Activated CD8-positive, alpha-beta memory T cell treated with anti-CD3 and anti-CD28 coated beads for 48 hours (primary cell): ENCODE measurements at regions not wholly inside any gene's neighbourhood (a gene's known extent, or its start where the extent isn't known, plus 50 kb on each side); places are given as distances from the start of the nearest gene placed in this dataset.
"Not testable (repeated sequence)": the region's sequence is repeated elsewhere in the genome, so short reads cannot be mapped to it uniquely, and the experiment has no call there.

Source experiments
- DNase-seq, 3 experiments: peaks; one replicate each; pipeline ENCODE4 v3.0.0-alpha.2; 2020; ENCODE audit warnings: low read depth in 2 of 3, low spot score in 2 of 3

DNA sequence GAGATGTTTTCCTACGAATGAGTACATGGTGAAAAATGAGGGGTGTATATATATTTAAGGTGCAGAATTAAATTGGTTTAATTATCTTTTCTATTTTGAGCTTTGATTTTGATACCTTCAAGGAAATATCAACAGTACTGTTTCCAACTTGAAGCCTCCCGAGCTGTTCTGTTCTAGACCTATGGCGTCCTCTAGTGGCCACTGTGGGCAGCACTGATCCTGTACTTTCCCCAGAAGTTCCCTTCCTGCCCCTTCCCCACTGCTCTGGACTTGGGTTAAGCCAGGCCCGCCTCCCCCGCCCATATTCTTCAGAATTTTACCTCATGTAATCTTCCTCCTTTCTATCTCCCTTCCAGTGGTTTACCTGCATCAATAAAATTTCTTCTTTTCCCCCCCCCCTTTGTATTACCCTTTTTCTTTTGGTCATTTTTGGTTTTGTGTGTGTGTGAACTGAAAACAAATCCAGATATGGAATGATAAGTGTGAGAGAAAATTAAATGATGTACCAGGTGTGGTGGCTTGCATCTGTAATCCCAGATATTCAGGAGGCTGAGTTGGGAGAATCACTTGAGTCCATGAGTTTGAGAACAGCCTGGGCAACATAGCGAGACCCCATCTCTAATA lies 1643.5 kb downstream of the TP53TG3F start:
- no peak for DNase-seq

DNA sequence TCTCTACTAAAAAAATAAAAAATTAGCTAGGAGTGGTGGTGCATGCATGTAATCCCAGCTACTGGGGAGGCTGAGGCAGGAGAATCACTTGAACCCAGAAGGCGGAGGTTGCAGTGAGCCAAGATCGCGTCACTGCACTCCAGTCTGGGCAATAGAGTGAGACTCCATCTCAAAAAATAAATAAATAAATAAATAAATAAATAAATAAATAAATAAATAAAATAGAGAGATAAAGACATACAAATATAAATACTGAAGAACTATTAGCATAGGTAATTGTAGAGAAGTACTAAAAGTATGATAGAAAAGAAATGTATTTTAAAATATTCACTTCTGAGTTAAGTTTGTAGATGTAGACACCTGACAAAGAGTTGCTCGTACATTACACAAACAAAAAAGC lies 1652.4 kb downstream of the TP53TG3F start:
- DNase-seq, result not testable (repeated sequence)

- no peak for DNase-seq
Measured at GRCh38 chr16:35131429-35131828, 1672.0 kb downstream of the TP53TG3F start.

DNA sequence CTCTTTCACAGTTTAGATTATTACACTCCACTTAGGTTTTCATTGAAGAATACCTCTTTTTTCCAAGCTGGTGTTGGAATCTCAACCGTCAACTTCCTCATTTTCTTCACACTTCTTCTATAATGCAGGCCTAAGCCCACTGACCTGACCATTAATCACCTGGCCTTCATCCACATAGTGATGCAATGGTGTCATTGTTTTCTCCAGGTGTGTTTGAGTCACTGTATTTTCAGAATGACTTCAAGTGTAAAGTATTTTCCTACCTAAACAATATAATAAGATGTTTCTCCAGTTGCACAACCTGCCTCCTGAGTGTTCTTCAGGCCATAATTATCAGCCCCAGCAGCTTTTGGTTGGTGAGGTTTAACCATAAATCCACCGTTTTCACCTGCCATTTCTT lies 1675.1 kb downstream of the TP53TG3F start:
- DNase-seq, result no peak

DNA sequence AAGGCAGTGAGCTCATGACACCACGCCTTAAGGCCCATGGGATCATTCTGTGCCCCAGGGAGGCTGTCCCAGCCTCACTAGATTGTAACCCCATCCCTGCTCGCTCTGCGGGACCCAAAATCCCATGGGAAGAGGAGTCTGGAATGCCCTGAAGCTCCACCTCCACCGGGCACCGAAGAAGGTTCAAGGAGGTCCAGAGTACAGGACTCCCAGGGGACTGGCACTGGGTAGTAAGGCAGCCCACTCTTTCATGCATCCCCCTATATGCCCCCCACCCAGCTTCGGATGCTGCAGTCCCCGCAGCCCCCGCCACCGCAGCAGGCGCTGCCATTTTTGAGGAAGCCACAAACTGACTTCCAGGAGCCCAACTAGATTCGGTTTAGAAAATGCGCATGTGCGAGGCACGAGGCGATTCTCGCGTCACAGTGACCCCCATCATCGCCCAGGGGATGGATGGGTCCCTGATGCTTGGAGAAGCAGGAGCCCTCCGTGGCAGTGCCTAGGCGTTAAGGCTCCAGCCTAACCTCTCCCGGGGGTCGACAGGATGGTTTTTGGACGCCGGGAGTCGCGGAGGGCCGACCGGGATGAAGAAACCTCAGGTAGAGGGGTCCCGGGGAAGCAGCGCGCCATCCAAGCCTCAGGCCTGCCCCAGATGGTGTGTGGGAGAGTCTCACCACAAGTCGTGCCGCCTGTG lies 1681.0 kb downstream of the TP53TG3F start:
- no peak for DNase-seq

DNA sequence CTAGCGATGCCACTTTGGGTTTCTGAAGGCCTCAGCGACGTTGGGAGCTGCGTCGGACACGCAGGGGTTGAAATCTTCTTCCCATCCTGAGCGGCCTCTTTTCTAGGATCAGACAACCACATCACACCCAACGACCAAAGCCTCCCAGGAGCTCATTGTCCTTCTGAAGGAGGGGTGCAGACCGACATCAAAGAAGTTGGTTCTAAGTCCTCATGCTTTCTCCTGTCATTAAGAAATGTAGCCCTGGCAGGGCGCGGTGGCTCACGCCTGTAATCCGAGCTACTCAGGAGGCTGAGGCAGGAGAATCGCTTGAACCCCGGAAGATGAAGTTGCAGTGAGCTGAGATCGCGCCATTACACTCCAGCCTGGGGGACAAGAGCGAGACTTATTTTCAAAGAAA lies 1681.9 kb downstream of the TP53TG3F start:
- no peak for DNase-seq

- no peak for DNase-seq
Measured at GRCh38 chr16:35142147-35142808, 1682.9 kb downstream of the TP53TG3F start.

- DNase-seq, result no peak
Measured at GRCh38 chr16:35142809-35143192, 1683.4 kb downstream of the TP53TG3F start.

GRCh38 chr16:35144212-35144932 lies 1685.0 kb downstream of the TP53TG3F start:
- no peak for DNase-seq

DNA sequence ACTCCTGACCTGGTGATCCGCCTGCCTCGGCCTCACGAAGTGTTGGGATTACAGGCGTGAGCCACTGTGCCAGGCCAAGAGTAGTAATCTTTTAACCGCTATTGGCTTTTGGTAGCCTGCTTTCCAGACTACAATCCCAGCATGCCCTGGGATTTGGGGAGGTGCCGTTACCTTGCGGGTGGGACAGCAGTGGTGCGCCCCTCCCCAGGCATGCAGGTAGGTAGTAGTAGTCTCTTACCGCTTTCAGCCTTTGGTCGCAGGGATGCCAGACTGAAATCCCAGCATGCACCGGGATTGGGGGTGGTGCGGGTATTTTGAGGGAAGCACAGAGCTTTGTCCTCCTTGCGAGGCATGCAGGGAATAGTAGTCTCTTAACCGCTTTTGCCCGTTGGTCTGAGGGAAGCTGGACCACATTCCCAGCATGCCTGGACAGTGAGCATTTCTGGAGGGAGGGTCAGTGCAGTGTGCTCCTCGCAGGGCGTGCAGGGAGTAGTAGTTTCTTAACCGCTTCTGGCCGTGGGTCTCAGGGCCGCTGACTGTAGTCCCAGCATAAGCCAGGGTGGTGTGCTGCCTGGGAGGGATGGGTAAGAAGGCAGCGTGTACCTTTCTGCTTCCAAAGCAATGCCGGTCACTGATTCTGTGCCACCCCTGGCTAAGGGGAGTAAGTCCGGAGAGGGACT lies 1686.8 kb downstream of the TP53TG3F start:
- DNase-seq, result no peak

DNA sequence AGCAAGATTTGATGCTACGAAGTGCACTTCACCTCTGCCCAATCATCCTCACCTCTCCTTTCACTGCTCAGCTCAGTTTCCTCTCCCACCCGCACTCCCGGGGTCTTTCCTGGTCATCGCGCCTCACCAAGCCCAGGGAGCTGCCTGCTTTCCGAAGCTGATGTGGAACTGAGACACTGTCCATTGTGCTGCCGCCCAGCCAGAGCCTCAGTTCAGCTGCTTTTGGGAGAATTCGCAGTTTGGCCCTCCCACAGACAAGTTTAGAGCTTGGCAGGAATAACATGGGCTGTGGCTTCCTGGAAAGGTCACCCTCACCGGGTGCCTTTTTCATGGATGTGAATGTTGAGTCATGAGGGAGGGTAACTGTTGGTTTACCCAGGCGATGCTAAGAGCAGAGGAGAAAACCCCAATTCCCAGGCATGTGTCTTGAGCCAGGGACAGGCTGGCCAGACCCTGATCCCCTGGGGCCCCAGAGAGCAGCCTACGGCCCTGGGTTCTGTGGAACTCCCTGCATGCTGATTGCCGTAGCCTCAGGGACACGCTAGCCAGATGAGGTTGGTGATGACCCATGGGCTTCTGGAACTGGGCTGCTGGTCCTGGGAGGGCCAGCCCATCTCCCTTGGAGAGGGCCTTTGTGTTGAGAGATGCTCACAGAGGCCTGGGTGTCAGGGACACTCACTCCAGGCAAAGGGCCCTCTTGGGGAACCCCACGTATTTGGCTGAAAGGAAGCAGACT lies 1687.5 kb downstream of the TP53TG3F start:
- DNase-seq, result no peak

DNA sequence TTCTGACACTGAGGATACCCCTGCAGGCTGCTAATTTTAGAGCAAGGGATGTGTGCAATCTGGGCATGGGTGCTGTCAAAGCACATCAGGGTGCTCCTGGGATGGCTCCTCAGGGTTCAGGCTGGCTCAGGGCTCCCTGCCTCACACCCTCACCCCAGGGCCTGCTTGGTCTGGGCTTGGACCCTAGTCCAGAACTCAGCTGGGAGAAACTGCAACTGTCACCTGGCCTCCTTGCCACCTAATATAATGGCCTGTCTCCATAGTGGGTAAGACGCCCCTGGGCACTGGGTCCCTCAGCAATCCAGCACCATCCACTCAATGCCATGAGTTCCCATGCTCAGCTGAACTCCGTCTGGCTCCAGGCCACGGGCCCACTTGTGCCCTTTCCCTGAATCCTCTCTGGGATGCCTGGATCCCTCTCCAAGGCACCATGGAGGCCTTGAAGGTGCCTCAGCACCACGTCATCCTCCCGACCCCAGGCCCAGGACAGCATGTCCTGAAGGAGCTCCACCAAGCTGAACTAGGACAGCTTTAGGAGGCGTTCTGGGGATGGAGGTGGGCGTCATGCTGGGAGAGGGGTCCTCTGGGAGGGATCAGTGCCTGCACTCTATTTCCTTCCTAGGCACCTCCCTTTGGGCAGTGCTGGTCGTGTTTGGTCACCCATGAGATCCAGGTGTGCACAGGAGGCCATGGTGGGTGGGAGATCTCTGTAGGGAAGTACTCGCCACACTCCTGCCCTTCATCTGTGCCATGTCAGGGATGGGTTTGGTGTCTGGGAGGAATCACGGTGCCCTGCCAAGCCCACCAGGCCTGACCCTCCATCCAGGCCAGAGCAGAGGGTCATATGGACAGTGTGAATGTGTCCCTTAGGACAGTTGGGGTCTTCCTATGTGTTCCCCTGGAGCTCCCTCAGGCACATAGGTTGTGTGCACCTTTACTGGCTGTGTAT lies 1688.4 kb downstream of the TP53TG3F start:
- DNase-seq, result no peak

DNA sequence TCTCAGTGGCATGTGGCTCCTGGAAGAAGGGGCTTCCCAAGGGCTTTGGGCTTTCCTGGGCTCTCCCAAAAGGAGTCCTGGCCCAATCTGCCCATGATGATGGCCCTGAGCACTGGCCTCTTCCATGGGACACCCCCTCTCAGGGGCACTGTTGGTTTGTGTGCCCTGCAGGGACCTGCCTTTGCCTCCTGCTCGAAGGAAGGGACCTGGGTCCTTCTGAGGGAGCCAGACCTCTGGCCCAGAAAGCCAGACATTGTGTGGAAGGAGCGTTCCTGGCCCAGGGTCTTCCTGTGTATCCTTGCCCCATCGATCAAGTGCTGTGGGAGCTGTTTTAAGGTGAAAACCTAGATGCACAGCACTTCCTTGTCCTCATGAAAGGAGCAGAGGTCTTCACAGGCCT lies 1689.3 kb downstream of the TP53TG3F start:
- DNase-seq, result no peak

GRCh38 chr16:35149550-35149949 lies 1690.1 kb downstream of the TP53TG3F start:
- DNase-seq, result no peak

GRCh38 chr16:35150805-35151312 lies 1691.4 kb downstream of the TP53TG3F start:
- DNase-seq, result no peak

DNA sequence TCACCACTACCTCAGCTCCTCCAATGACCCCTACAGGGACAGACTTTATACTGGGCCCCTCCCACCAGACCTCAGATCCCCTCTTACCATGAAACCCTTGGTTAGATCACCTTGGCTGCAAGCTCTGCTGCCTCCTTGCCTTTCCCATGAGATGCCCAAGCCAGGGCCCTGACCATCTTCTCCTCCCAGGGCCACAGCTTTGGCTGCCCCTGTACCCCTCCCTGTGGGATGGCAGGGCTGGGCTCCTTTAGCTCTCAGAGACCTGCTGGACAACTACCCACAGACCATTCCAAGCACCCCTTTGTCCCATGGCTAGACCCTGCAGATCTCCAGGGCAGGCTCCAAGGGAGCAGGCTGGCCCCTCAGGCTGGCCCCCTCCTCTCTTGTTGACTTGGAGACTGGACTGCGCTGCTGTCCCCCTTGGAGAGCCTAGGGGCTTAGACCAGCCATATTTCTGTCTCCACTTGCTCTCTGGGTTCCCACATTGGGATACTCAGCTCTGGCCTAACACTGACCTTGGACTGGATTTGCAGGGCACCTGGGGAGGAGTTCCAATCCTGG lies 1692.7 kb downstream of the TP53TG3F start:
- no peak for DNase-seq

DNA sequence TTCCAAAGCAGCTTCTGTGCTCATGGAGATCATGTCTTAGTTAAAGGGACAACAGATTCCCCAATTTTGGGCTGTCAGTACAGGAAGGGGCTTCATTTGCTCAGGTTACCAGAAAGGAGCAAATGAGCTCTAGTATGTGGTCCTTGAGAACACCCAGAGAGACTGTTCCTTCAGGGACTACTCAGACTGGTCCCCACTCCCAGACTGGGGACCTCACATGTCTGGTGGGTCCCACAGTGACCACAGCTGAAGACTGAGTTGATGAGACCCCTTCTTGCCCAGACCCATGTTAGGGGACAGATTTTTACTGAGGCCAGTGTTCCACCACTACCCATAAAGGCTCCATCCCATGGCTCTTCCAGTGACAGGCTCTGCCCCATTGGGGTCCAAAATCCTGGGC lies 1695.2 kb downstream of the TP53TG3F start:
- DNase-seq, result no peak

GRCh38 chr16:35157549-35157948 lies 1698.1 kb downstream of the TP53TG3F start:
- DNase-seq, result not testable (repeated sequence)

GRCh38 chr16:35169324-35169723 lies 1709.9 kb downstream of the TP53TG3F start:
- not testable (repeated sequence) for DNase-seq
